Mesodermal cell (in vitro differentiated cells): ENCODE measurements at regions not wholly inside any gene's neighbourhood (a gene's known extent, or its start where the extent isn't known, plus 50 kb on each side); places are given as distances from the start of the nearest gene placed in this dataset.

Experiments
- H3K27ac ChIP-seq: 2 replicates; pipeline ENCODE4 v1.7.0; 2013; ENCODE audit warnings: mild to moderate bottlenecking, low read depth, low read length, moderate library complexity; ENCODE audit not compliant: severe bottlenecking
- H3K36me3 ChIP-seq: 2 replicates; pipeline ENCODE4 v1.7.1; 2013; ENCODE audit warnings: mild to moderate bottlenecking, low read length, moderate library complexity; ENCODE audit not compliant: control insufficient read depth, insufficient read depth
- H3K4me1 ChIP-seq: one replicate; pipeline ENCODE4 v1.7.1; 2013; ENCODE audit warnings: mild to moderate bottlenecking, low read length; ENCODE audit not compliant: insufficient read depth, control insufficient read depth, poor library complexity, severe bottlenecking
- H3K4me3 ChIP-seq: 2 replicates; pipeline ENCODE4 v1.7.0; 2013; ENCODE audit warnings: low read length, control low read depth, mild to moderate bottlenecking; ENCODE audit not compliant: insufficient read depth, poor library complexity, severe bottlenecking; ENCODE audit errors: extremely low read depth
- H3K9me3 ChIP-seq: 2 replicates; pipeline ENCODE4 v1.7.1; 2013; ENCODE audit warnings: mild to moderate bottlenecking, low read length, moderate library complexity; ENCODE audit not compliant: control insufficient read depth
- WGBS, 2 experiments: methylation state at CpG; one replicate each; pipeline ENCODE4 v1.1.5; 2013; ENCODE audit warnings: missing lambda C conversion rate in 2 of 2; ENCODE audit not compliant: insufficient coverage in 2 of 2; 5-methylcytosine and 5-hydroxymethylcytosine counted together

- Histone ChIP-seq H3K27ac (no peak overlapping the region), H3K4me3 (no peak overlapping the region), H3K9me3 (no peaks in the 10 kb centered on the region), H3K36me3 (no peaks in the 10 kb centered on the region), H3K4me1 (no peaks in the 10 kb centered on the region)
- 93 to 100% methylated on average over 4 to 5 of the region's 5 CpGs for WGBS, 2 experiments
Observed at GRCh38 chr11:28393348-28393747, 285.2 kb downstream of the METTL15 start.

DNA sequence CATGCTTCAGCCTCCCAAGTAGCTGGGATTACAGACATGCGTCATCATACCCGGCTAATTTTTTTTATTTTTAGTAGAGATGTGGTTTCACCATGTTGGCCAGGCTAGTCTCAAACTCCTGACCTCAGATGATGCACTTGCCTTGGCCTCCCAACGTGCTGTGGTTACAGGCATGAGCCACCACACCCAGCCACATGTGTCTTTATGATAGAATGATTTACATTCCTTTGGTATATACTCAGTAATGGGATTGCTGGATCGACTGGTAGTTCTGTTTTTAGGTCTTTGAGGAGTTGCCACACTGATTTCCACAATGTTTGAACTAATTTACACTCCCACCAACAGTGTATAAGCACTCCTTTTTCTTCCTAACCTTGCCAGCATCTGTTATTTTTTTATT lies 276.2 kb downstream of the METTL15 start:
- Histone ChIP-seq H3K4me3 (no peak overlapping the region), H3K36me3 (no peaks in the 10 kb centered on the region), H3K4me1 (no peaks in the 10 kb centered on the region), H3K9me3 (peaks cover 8% of the 10 kb centered on the region), H3K27ac (no peak overlapping the region)
- 87 to 100% methylated on average over 2 to 3 of the region's 4 CpGs for WGBS, 2 experiments

DNA sequence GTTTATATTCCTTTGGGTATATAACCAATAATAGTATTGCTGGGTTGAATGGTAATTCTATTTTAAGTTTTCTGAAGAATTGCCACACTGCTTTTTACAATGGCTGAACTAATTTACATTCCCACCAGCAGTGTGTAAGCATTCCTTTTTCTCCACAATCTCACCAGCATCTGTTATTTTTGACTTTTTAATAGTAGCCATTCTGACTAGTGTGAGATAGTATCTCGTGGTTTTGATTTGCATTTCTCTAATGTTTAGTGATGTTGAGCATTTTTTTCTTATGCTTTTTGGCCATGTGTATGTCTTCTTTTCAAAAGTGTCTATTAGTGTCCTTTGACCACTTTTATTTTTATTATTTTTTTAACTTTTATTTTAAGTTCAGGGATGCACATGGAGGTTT lies 275.3 kb downstream of the METTL15 start:
- H3K4me3 ChIP-seq = no peak overlapping the region
- H3K27ac ChIP-seq = no peak overlapping the region
- no peaks in the 10 kb centered on the region for H3K36me3 ChIP-seq
- no CpG with 5 or more reads among the region's 1 CpG for WGBS, 2 experiments
- peaks cover 8% of the 10 kb centered on the region for H3K9me3 ChIP-seq
- H3K4me1 ChIP-seq = no peaks in the 10 kb centered on the region
